ENCODE measurements at regions not wholly inside any gene's neighbourhood (a gene's known extent, or its start where the extent isn't known, plus 50 kb on each side); places are given as distances from the start of the nearest gene placed in this dataset.

DNA sequence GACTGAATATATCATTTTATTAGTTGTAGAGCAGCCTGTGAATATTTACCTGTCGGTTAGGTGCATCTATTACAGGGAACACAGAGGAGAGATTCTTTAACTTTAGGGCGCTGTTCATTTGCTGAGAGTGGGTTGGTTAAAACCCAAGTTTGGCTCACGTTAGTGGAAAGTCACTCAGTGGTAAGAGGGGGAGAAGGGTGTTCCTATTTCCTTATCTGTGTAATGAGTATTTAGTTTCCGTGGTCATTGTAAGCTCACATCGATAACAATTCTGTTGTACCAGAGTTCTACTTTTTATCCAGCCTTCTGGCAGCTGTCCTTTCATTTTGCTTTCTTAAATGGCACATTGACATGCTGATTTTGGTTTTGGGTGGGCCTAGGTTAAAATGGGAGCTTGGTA lies 773.2 kb upstream of the ADAMTS5 start:
- Histone ChIP-seq H3K36me3 (ENCODE audit: control insufficient read depth, insufficient read depth, low read length) (no peaks in the 10 kb centered on the region), H3K4me3 (ENCODE audit: low read depth in 2 of 2, low read length in 2 of 2) (no peak overlapping the region), H3K4me1 (ENCODE audit: control insufficient read depth, insufficient read depth, low read length) (no peaks in the 10 kb centered on the region), H3K9me3 (ENCODE audit: control insufficient read depth, insufficient read depth, low read depth, low read length) (no peaks in the 10 kb centered on the region), H3K27me3 (ENCODE audit: control insufficient read depth, insufficient read depth, low read length) (no peaks in the 10 kb centered on the region), H3K27ac (ENCODE audit: low read length) (no peak overlapping the region)
- ChIA-PET CTCF (no interaction called here), POLR2A (no interaction called here)
- intact Hi-C loops (cut with micrococcal nuclease; ENCODE audit: unreplicated experiment), result no loop called here
- no TSS peak for BruUV-seq (replicated peaks)
- ATAC-seq (no peak), DNase-seq (ENCODE audit: low read depth, low spot score) (no peak)
- TF ChIP-seq POLR2AphosphoS5 (IDR thresholded peaks at IDR 0.05; ENCODE audit: low read depth, low read length) (no peak), SIN3A (IDR thresholded peaks at IDR 0.05; ENCODE audit: borderline replicate concordance, insufficient read depth, low read depth, low read length) (no peak), TCF7L2 (IDR thresholded peaks at IDR 0.05; ENCODE audit: low read depth, low read length) (no peak)
- TF ChIP-seq, protein P1, sequence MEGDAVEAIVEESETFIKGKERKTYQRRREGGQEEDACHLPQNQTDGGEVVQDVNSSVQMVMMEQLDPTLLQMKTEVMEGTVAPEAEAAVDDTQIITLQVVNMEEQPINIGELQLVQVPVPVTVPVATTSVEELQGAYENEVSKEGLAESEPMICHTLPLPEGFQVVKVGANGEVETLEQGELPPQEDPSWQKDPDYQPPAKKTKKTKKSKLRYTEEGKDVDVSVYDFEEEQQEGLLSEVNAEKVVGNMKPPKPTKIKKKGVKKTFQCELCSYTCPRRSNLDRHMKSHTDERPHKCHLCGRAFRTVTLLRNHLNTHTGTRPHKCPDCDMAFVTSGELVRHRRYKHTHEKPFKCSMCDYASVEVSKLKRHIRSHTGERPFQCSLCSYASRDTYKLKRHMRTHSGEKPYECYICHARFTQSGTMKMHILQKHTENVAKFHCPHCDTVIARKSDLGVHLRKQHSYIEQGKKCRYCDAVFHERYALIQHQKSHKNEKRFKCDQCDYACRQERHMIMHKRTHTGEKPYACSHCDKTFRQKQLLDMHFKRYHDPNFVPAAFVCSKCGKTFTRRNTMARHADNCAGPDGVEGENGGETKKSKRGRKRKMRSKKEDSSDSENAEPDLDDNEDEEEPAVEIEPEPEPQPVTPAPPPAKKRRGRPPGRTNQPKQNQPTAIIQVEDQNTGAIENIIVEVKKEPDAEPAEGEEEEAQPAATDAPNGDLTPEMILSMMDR (IDR thresholded peaks at IDR 0.05), result no peak
- TF ChIP-seq, protein P2, sequence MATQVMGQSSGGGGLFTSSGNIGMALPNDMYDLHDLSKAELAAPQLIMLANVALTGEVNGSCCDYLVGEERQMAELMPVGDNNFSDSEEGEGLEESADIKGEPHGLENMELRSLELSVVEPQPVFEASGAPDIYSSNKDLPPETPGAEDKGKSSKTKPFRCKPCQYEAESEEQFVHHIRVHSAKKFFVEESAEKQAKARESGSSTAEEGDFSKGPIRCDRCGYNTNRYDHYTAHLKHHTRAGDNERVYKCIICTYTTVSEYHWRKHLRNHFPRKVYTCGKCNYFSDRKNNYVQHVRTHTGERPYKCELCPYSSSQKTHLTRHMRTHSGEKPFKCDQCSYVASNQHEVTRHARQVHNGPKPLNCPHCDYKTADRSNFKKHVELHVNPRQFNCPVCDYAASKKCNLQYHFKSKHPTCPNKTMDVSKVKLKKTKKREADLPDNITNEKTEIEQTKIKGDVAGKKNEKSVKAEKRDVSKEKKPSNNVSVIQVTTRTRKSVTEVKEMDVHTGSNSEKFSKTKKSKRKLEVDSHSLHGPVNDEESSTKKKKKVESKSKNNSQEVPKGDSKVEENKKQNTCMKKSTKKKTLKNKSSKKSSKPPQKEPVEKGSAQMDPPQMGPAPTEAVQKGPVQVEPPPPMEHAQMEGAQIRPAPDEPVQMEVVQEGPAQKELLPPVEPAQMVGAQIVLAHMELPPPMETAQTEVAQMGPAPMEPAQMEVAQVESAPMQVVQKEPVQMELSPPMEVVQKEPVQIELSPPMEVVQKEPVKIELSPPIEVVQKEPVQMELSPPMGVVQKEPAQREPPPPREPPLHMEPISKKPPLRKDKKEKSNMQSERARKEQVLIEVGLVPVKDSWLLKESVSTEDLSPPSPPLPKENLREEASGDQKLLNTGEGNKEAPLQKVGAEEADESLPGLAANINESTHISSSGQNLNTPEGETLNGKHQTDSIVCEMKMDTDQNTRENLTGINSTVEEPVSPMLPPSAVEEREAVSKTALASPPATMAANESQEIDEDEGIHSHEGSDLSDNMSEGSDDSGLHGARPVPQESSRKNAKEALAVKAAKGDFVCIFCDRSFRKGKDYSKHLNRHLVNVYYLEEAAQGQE (IDR thresholded peaks at IDR 0.05; ENCODE audit: insufficient read depth in 1 of 2, low read depth in 2 of 2, low read length in 1 of 2), result no peak
- in situ Hi-C loops (cut with HindIII; ENCODE audit: low pct_unique_long_range_greater_than_20kb, low sequenced_read_pairs), result no loop called here

DNA sequence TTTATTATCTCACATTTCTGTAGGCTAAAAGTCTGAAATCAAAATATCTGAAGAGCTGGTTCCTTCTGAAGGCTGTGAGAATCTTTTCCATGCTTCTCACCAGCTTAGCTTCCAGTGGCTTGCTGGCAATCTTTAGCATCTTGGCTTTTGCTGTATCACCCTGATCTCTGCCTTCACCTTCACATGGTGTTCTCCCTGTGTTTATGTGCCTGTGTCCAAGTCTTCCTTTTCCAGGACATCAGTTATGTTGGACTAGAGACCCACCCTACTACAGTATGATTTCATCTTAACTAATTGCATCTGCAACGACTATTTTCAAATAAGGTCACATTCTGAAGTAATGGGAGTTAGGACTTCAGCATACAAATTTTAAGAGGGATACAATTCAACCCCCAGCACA lies 772.3 kb upstream of the ADAMTS5 start:
- no TSS peak for BruUV-seq (replicated peaks)
- POLR2A ChIA-PET, result no interaction called here
- no peaks in the 10 kb centered on the region for H3K9me3 ChIP-seq (ENCODE audit: control insufficient read depth, insufficient read depth, low read depth, low read length)
- H3K4me1 ChIP-seq (ENCODE audit: control insufficient read depth, insufficient read depth, low read length), result no peaks in the 10 kb centered on the region
- H3K27ac ChIP-seq (ENCODE audit: low read length), result no peak overlapping the region
- no peaks in the 10 kb centered on the region for H3K27me3 ChIP-seq (ENCODE audit: control insufficient read depth, insufficient read depth, low read length)
- H3K36me3 ChIP-seq (ENCODE audit: control insufficient read depth, insufficient read depth, low read length), result no peaks in the 10 kb centered on the region
- intact Hi-C loops (cut with micrococcal nuclease; ENCODE audit: unreplicated experiment) (no loop called here), in situ Hi-C loops (cut with HindIII; ENCODE audit: low pct_unique_long_range_greater_than_20kb, low sequenced_read_pairs) (no loop called here)
- no peak for DNase-seq (ENCODE audit: low read depth, low spot score)
- H3K4me3 ChIP-seq (ENCODE audit: low read depth in 2 of 2, low read length in 2 of 2), result no peak overlapping the region
- ATAC-seq, result no peak
- TF ChIP-seq SIN3A (IDR thresholded peaks at IDR 0.05; ENCODE audit: borderline replicate concordance, insufficient read depth, low read depth, low read length) (no peak), TCF7L2 (IDR thresholded peaks at IDR 0.05; ENCODE audit: low read depth, low read length) (no peak), POLR2AphosphoS5 (IDR thresholded peaks at IDR 0.05; ENCODE audit: low read depth, low read length) (no peak)
- TF ChIP-seq, protein P1 (IDR thresholded peaks at IDR 0.05), result no peak
- TF ChIP-seq, protein P2 (IDR thresholded peaks at IDR 0.05; ENCODE audit: insufficient read depth in 1 of 2, low read depth in 2 of 2, low read length in 1 of 2), result no peak
- CTCF ChIA-PET, result no interaction called here
